Retina (tissue), 1 donor: ENCODE measurements at regions not wholly inside any gene's neighbourhood (a gene's known extent, or its start where the extent isn't known, plus 50 kb on each side); places are given as distances from the start of the nearest gene placed in this dataset.
"Not testable (repeated sequence)": the region's sequence is repeated elsewhere in the genome, so short reads cannot be mapped to it uniquely, and the experiment has no call there.

Experiments
- DNase-seq: peaks from one replicate; pipeline ENCODE4 v3.0.0-alpha.2; 2016

- DNase-seq: no peak
Measured at GRCh38 chr4:125262502-125262901, 52.3 kb upstream of the FAT4 start.

GRCh38 chr4:125262079-125262478 is 52.7 kb upstream of the FAT4 start:
- no peak for DNase-seq

GRCh38 chr4:125254106-125254505 is 60.6 kb upstream of the FAT4 start:
- DNase-seq: no peak

- DNase-seq: no peak
Measured at GRCh38 chr4:125244848-125245450, 69.8 kb upstream of the FAT4 start.

- no peak for DNase-seq
Measured at GRCh38 chr4:125243789-125244397, 70.9 kb upstream of the FAT4 start.

GRCh38 chr4:125235971-125236370 is 78.8 kb upstream of the FAT4 start:
- peak; percentile 34 for DNase-seq

- no peak for DNase-seq
Measured at GRCh38 chr4:125231661-125232060, 83.1 kb upstream of the FAT4 start.

GRCh38 chr4:125229596-125230058 is 85.1 kb upstream of the FAT4 start:
- no peak for DNase-seq

- DNase-seq: no peak
Measured at GRCh38 chr4:125225806-125226205, 88.9 kb upstream of the FAT4 start.

GRCh38 chr4:125200556-125200955 is 114.2 kb upstream of the FAT4 start:
- no peak for DNase-seq

- DNase-seq: no peak
Measured at GRCh38 chr4:125198916-125199315, 115.8 kb upstream of the FAT4 start.

- not testable (repeated sequence) for DNase-seq
Measured at GRCh38 chr4:125191874-125192459, 122.8 kb upstream of the FAT4 start.

- no peak for DNase-seq
Measured at GRCh38 chr4:125191232-125191631, 123.5 kb upstream of the FAT4 start.

- DNase-seq: no peak
Measured at GRCh38 chr4:125187226-125188176, 127.3 kb upstream of the FAT4 start.

- no peak for DNase-seq
Measured at GRCh38 chr4:125184116-125184515, 130.6 kb upstream of the FAT4 start.

GRCh38 chr4:125181804-125182203 is 133.0 kb upstream of the FAT4 start:
- no peak for DNase-seq

- DNase-seq: no peak
Measured at GRCh38 chr4:125179727-125180126, 135.0 kb upstream of the FAT4 start.

- no peak for DNase-seq
Measured at GRCh38 chr4:125169192-125169591, 145.6 kb upstream of the FAT4 start.

GRCh38 chr4:125168531-125168930 is 146.2 kb upstream of the FAT4 start:
- no peak for DNase-seq

GRCh38 chr4:125166012-125166411 is 148.7 kb upstream of the FAT4 start:
- not testable (repeated sequence) for DNase-seq

- DNase-seq: no peak
Measured at GRCh38 chr4:125159001-125159400, 155.8 kb upstream of the FAT4 start.

GRCh38 chr4:125155251-125155650 is 159.5 kb upstream of the FAT4 start:
- DNase-seq: no peak

- DNase-seq: no peak
Measured at GRCh38 chr4:125140966-125141495, 173.7 kb upstream of the FAT4 start.
